ENCODE measurements at regions not wholly inside any gene's neighbourhood (a gene's known extent, or its start where the extent isn't known, plus 50 kb on each side); places are given as distances from the start of the nearest gene placed in this dataset.

GRCh38 chr12:131639270-131639940, 71.5 kb upstream of the SFSWAP start:
- H3K27me3 ChIP-seq (ENCODE audit: control insufficient read depth, insufficient read depth, low read length), result no peaks in the 10 kb centered on the region
- H3K4me3 ChIP-seq (ENCODE audit: low read depth, low read length), result no peak overlapping the region
- DNase-seq (ENCODE audit: low read depth), result no peak
- TF ChIP-seq CTCF (IDR thresholded peaks at IDR 0.05; ENCODE audit: insufficient read depth, low read length, poor library complexity, severe bottlenecking), result no peak
- H3K36me3 ChIP-seq (ENCODE audit: control insufficient read depth, insufficient read depth, low read length), result no peaks in the 10 kb centered on the region

GRCh38 chr12:131640525-131640924, 70.4 kb upstream of the SFSWAP start:
- no peaks in the 10 kb centered on the region for H3K27me3 ChIP-seq (ENCODE audit: control insufficient read depth, insufficient read depth, low read length)
- TF ChIP-seq CTCF (IDR thresholded peaks at IDR 0.05; ENCODE audit: insufficient read depth, low read length, poor library complexity, severe bottlenecking), result no peak

GRCh38 chr12:131641315-131641714, 69.6 kb upstream of the SFSWAP start:
- DNase-seq (ENCODE audit: low read depth), result no peak
- H3K4me3 ChIP-seq (ENCODE audit: low read depth, low read length), result no peak overlapping the region
- TF ChIP-seq CTCF (IDR thresholded peaks at IDR 0.05; ENCODE audit: insufficient read depth, low read length, poor library complexity, severe bottlenecking), result no peak
- no peaks in the 10 kb centered on the region for H3K36me3 ChIP-seq (ENCODE audit: control insufficient read depth, insufficient read depth, low read length)
- no peaks in the 10 kb centered on the region for H3K27me3 ChIP-seq (ENCODE audit: control insufficient read depth, insufficient read depth, low read length)

More at GRCh38 chr12:131640525-131640924, 70.4 kb upstream of the SFSWAP start:
- Histone ChIP-seq H3K36me3 (ENCODE audit: control insufficient read depth, insufficient read depth, low read length) (no peaks in the 10 kb centered on the region), H3K4me3 (ENCODE audit: low read depth, low read length) (no peak overlapping the region)
- no peak for DNase-seq (ENCODE audit: low read depth)

GRCh38 chr12:131642101-131642540, 68.8 kb upstream of the SFSWAP start:
- no peak overlapping the region for H3K4me3 ChIP-seq (ENCODE audit: low read depth, low read length)
- no peak for DNase-seq (ENCODE audit: low read depth)
- no peak for TF ChIP-seq CTCF (IDR thresholded peaks at IDR 0.05; ENCODE audit: insufficient read depth, low read length, poor library complexity, severe bottlenecking)
- H3K27me3 ChIP-seq (ENCODE audit: control insufficient read depth, insufficient read depth, low read length), result no peaks in the 10 kb centered on the region
- H3K36me3 ChIP-seq (ENCODE audit: control insufficient read depth, insufficient read depth, low read length), result no peaks in the 10 kb centered on the region

GRCh38 chr12:131642771-131643170, 68.1 kb upstream of the SFSWAP start:
- H3K4me3 ChIP-seq (ENCODE audit: low read depth, low read length), result no peak overlapping the region
- H3K36me3 ChIP-seq (ENCODE audit: control insufficient read depth, insufficient read depth, low read length), result no peaks in the 10 kb centered on the region
- no peaks in the 10 kb centered on the region for H3K27me3 ChIP-seq (ENCODE audit: control insufficient read depth, insufficient read depth, low read length)
- no peak for DNase-seq (ENCODE audit: low read depth)
- no peak for TF ChIP-seq CTCF (IDR thresholded peaks at IDR 0.05; ENCODE audit: insufficient read depth, low read length, poor library complexity, severe bottlenecking)
